ENCODE measurements at regions not wholly inside any gene's neighbourhood (a gene's known extent, or its start where the extent isn't known, plus 50 kb on each side); places are given as distances from the start of the nearest gene placed in this dataset.

DNA sequence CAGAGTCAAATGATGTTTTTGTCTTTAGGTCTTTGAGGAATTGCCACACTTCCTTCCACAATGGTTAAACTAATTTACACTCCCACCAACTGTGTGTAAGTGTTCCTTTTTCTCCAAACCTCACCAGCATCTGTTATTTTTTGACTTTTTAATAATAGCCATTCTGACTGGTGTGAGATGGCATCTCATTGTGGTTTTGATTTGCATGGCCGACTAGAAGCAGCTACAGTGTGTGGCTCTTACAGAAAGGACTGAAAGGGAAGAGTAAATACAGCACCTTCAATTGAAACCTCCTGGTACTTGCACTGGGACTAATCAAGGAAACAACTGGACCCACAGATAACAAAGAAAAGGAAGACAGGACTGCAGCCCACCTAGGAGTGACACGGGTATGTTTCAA lies 668.0 kb upstream of the RGS18 start:
- TF ChIP-seq, protein P1, sequence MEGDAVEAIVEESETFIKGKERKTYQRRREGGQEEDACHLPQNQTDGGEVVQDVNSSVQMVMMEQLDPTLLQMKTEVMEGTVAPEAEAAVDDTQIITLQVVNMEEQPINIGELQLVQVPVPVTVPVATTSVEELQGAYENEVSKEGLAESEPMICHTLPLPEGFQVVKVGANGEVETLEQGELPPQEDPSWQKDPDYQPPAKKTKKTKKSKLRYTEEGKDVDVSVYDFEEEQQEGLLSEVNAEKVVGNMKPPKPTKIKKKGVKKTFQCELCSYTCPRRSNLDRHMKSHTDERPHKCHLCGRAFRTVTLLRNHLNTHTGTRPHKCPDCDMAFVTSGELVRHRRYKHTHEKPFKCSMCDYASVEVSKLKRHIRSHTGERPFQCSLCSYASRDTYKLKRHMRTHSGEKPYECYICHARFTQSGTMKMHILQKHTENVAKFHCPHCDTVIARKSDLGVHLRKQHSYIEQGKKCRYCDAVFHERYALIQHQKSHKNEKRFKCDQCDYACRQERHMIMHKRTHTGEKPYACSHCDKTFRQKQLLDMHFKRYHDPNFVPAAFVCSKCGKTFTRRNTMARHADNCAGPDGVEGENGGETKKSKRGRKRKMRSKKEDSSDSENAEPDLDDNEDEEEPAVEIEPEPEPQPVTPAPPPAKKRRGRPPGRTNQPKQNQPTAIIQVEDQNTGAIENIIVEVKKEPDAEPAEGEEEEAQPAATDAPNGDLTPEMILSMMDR (IDR thresholded peaks at IDR 0.05; ENCODE audit: low read depth, low read length), result no peak
- no peak for TF ChIP-seq EZH2phosphoT487 (IDR thresholded peaks at IDR 0.05; ENCODE audit: low read depth)
